ENCODE measurements at regions not wholly inside any gene's neighbourhood (a gene's known extent, or its start where the extent isn't known, plus 50 kb on each side); places are given as distances from the start of the nearest gene placed in this dataset.
A peak's percentile ranks its signal among the peaks of the same experiment; 100 is the strongest.
"Not testable (repeated sequence)": the region's sequence is repeated elsewhere in the genome, so short reads cannot be mapped to it uniquely, and the experiment has no call there.

GRCh38 chr7:51590746-51591145 is 274.1 kb upstream of the COBL start:
- no CpG with 5 or more reads among the region's 5 CpGs for WGBS (ENCODE audit: insufficient coverage, insufficient read length)

GRCh38 chr7:51589111-51589510 is 272.5 kb upstream of the COBL start:
- no peaks in the 10 kb centered on the region for H3K36me3 ChIP-seq (ENCODE audit: control insufficient read depth, insufficient read depth, low read length)
- WGBS (ENCODE audit: insufficient coverage, insufficient read length): no CpG with 5 or more reads among the region's 2 CpGs
- no peaks in the 10 kb centered on the region for H3K4me1 ChIP-seq (ENCODE audit: control insufficient read depth, insufficient read depth, low read length)
- H3K9me3 ChIP-seq (ENCODE audit: control insufficient read depth, insufficient read depth, low read length): no peaks in the 10 kb centered on the region
- H3K27me3 ChIP-seq (ENCODE audit: control insufficient read depth, insufficient read depth, low read length): no peaks in the 10 kb centered on the region
- no peak for DNase-seq (ENCODE audit: low read depth, low spot score)
- no peak overlapping the region for H3K4me3 ChIP-seq (ENCODE audit: low read length)
- no peak overlapping the region for H3K27ac ChIP-seq (ENCODE audit: low read length)

More at GRCh38 chr7:51590746-51591145, 274.1 kb upstream of the COBL start:
- Histone ChIP-seq H3K36me3 (ENCODE audit: control insufficient read depth, insufficient read depth, low read length) (no peaks in the 10 kb centered on the region), H3K9me3 (ENCODE audit: control insufficient read depth, insufficient read depth, low read length) (no peaks in the 10 kb centered on the region), H3K4me1 (ENCODE audit: control insufficient read depth, insufficient read depth, low read length) (no peaks in the 10 kb centered on the region), H3K4me3 (ENCODE audit: low read length) (no peak overlapping the region), H3K27ac (ENCODE audit: low read length) (no peak overlapping the region), H3K27me3 (ENCODE audit: control insufficient read depth, insufficient read depth, low read length) (no peaks in the 10 kb centered on the region)
- DNase-seq (ENCODE audit: low read depth, low spot score): peak; percentile 48

GRCh38 chr7:51587604-51588003 is 271.0 kb upstream of the COBL start:
- no peak overlapping the region for H3K4me3 ChIP-seq (ENCODE audit: low read length)
- no peaks in the 10 kb centered on the region for H3K9me3 ChIP-seq (ENCODE audit: control insufficient read depth, insufficient read depth, low read length)
- no peak for DNase-seq (ENCODE audit: low read depth, low spot score)
- H3K4me1 ChIP-seq (ENCODE audit: control insufficient read depth, insufficient read depth, low read length): no peaks in the 10 kb centered on the region
- no peaks in the 10 kb centered on the region for H3K27me3 ChIP-seq (ENCODE audit: control insufficient read depth, insufficient read depth, low read length)
- H3K36me3 ChIP-seq (ENCODE audit: control insufficient read depth, insufficient read depth, low read length): no peaks in the 10 kb centered on the region
- no peak overlapping the region for H3K27ac ChIP-seq (ENCODE audit: low read length)
- WGBS (ENCODE audit: insufficient coverage, insufficient read length): no CpG with 5 or more reads among the region's 3 CpGs

GRCh38 chr7:51577390-51577789 is 260.8 kb upstream of the COBL start:
- no CpG with 5 or more reads among the region's 4 CpGs for WGBS (ENCODE audit: insufficient coverage, insufficient read length)
- H3K36me3 ChIP-seq (ENCODE audit: control insufficient read depth, insufficient read depth, low read length): no peaks in the 10 kb centered on the region
- no peaks in the 10 kb centered on the region for H3K4me1 ChIP-seq (ENCODE audit: control insufficient read depth, insufficient read depth, low read length)
- DNase-seq (ENCODE audit: low read depth, low spot score): no peak
- no peak overlapping the region for H3K27ac ChIP-seq (ENCODE audit: low read length)
- no peaks in the 10 kb centered on the region for H3K9me3 ChIP-seq (ENCODE audit: control insufficient read depth, insufficient read depth, low read length)
- no peaks in the 10 kb centered on the region for H3K27me3 ChIP-seq (ENCODE audit: control insufficient read depth, insufficient read depth, low read length)
- H3K4me3 ChIP-seq (ENCODE audit: low read length): no peak overlapping the region

GRCh38 chr7:51569581-51569980 is 253.0 kb upstream of the COBL start:
- Histone ChIP-seq H3K4me1 (ENCODE audit: control insufficient read depth, insufficient read depth, low read length) (no peaks in the 10 kb centered on the region), H3K27me3 (ENCODE audit: control insufficient read depth, insufficient read depth, low read length) (no peaks in the 10 kb centered on the region), H3K9me3 (ENCODE audit: control insufficient read depth, insufficient read depth, low read length) (no peaks in the 10 kb centered on the region), H3K36me3 (ENCODE audit: control insufficient read depth, insufficient read depth, low read length) (no peaks in the 10 kb centered on the region), H3K27ac (ENCODE audit: low read length) (no peak overlapping the region), H3K4me3 (ENCODE audit: low read length) (no peak overlapping the region)
- no peak for DNase-seq (ENCODE audit: low read depth, low spot score)
- WGBS (ENCODE audit: insufficient coverage, insufficient read length): no CpG with 5 or more reads among the region's 3 CpGs

GRCh38 chr7:51569176-51569575 is 252.6 kb upstream of the COBL start:
- no peaks in the 10 kb centered on the region for H3K4me1 ChIP-seq (ENCODE audit: control insufficient read depth, insufficient read depth, low read length)
- WGBS (ENCODE audit: insufficient coverage, insufficient read length): no CpG with 5 or more reads among the region's 5 CpGs
- no peaks in the 10 kb centered on the region for H3K36me3 ChIP-seq (ENCODE audit: control insufficient read depth, insufficient read depth, low read length)
- H3K27me3 ChIP-seq (ENCODE audit: control insufficient read depth, insufficient read depth, low read length): no peaks in the 10 kb centered on the region
- no peak overlapping the region for H3K4me3 ChIP-seq (ENCODE audit: low read length)
- no peak overlapping the region for H3K27ac ChIP-seq (ENCODE audit: low read length)
- DNase-seq (ENCODE audit: low read depth, low spot score): no peak
- no peaks in the 10 kb centered on the region for H3K9me3 ChIP-seq (ENCODE audit: control insufficient read depth, insufficient read depth, low read length)

GRCh38 chr7:51551070-51551469 is 234.5 kb upstream of the COBL start:
- no peaks in the 10 kb centered on the region for H3K4me1 ChIP-seq (ENCODE audit: control insufficient read depth, insufficient read depth, low read length)
- DNase-seq (ENCODE audit: low read depth, low spot score): no peak
- no peaks in the 10 kb centered on the region for H3K36me3 ChIP-seq (ENCODE audit: control insufficient read depth, insufficient read depth, low read length)
- H3K4me3 ChIP-seq (ENCODE audit: low read length): no peak overlapping the region
- H3K27me3 ChIP-seq (ENCODE audit: control insufficient read depth, insufficient read depth, low read length): no peaks in the 10 kb centered on the region
- WGBS (ENCODE audit: insufficient coverage, insufficient read length): no CpG with 5 or more reads among the region's 4 CpGs
- no peak overlapping the region for H3K27ac ChIP-seq (ENCODE audit: low read length)
- no peaks in the 10 kb centered on the region for H3K9me3 ChIP-seq (ENCODE audit: control insufficient read depth, insufficient read depth, low read length)

GRCh38 chr7:51545131-51545530 is 228.5 kb upstream of the COBL start:
- no peak for DNase-seq (ENCODE audit: low read depth, low spot score)
- no peak overlapping the region for H3K27ac ChIP-seq (ENCODE audit: low read length)
- WGBS (ENCODE audit: insufficient coverage, insufficient read length): no CpG with 5 or more reads among the region's 2 CpGs

GRCh38 chr7:51543801-51544553 is 227.4 kb upstream of the COBL start:
- Histone ChIP-seq H3K4me3 (ENCODE audit: low read length) (no peak overlapping the region), H3K36me3 (ENCODE audit: control insufficient read depth, insufficient read depth, low read length) (no peaks in the 10 kb centered on the region), H3K9me3 (ENCODE audit: control insufficient read depth, insufficient read depth, low read length) (no peaks in the 10 kb centered on the region), H3K4me1 (ENCODE audit: control insufficient read depth, insufficient read depth, low read length) (no peaks in the 10 kb centered on the region), H3K27me3 (ENCODE audit: control insufficient read depth, insufficient read depth, low read length) (no peaks in the 10 kb centered on the region), H3K27ac (ENCODE audit: low read length) (no peak overlapping the region)
- no peak for DNase-seq (ENCODE audit: low read depth, low spot score)
- no CpG with 5 or more reads among the region's 7 CpGs for WGBS (ENCODE audit: insufficient coverage, insufficient read length)

More at GRCh38 chr7:51545131-51545530, 228.5 kb upstream of the COBL start:
- H3K4me1 ChIP-seq (ENCODE audit: control insufficient read depth, insufficient read depth, low read length): no peaks in the 10 kb centered on the region
- no peaks in the 10 kb centered on the region for H3K9me3 ChIP-seq (ENCODE audit: control insufficient read depth, insufficient read depth, low read length)
- H3K27me3 ChIP-seq (ENCODE audit: control insufficient read depth, insufficient read depth, low read length): no peaks in the 10 kb centered on the region
- H3K36me3 ChIP-seq (ENCODE audit: control insufficient read depth, insufficient read depth, low read length): no peaks in the 10 kb centered on the region
- H3K4me3 ChIP-seq (ENCODE audit: low read length): no peak overlapping the region

- H3K4me3 ChIP-seq (ENCODE audit: low read length): not testable (repeated sequence)
- whole genome bisulfite sequencing (ENCODE audit: insufficient coverage, insufficient read length): no CpG with 5 or more reads among the region's 2 CpGs
These were observed 224.3 kb upstream of the COBL start for GRCh38 chr7:51540906-51541305.

GRCh38 chr7:51539840-51540239 is 223.2 kb upstream of the COBL start:
- WGBS (ENCODE audit: insufficient coverage, insufficient read length): no CpG with 5 or more reads among the region's 3 CpGs
- no peak for DNase-seq (ENCODE audit: low read depth, low spot score)

More at GRCh38 chr7:51540906-51541305, 224.3 kb upstream of the COBL start:
- H3K27ac ChIP-seq (ENCODE audit: low read length); H3K27me3 ChIP-seq (ENCODE audit: control insufficient read depth, insufficient read depth, low read length); DNase-seq (ENCODE audit: low read depth, low spot score); H3K9me3 ChIP-seq (ENCODE audit: control insufficient read depth, insufficient read depth, low read length); H3K4me1 ChIP-seq (ENCODE audit: control insufficient read depth, insufficient read depth, low read length); H3K36me3 ChIP-seq (ENCODE audit: control insufficient read depth, insufficient read depth, low read length): not testable (repeated sequence)

More at GRCh38 chr7:51539840-51540239, 223.2 kb upstream of the COBL start:
- no peak overlapping the region for H3K4me3 ChIP-seq (ENCODE audit: low read length)
- no peaks in the 10 kb centered on the region for H3K9me3 ChIP-seq (ENCODE audit: control insufficient read depth, insufficient read depth, low read length)
- no peaks in the 10 kb centered on the region for H3K4me1 ChIP-seq (ENCODE audit: control insufficient read depth, insufficient read depth, low read length)
- H3K27ac ChIP-seq (ENCODE audit: low read length): no peak overlapping the region
- no peaks in the 10 kb centered on the region for H3K36me3 ChIP-seq (ENCODE audit: control insufficient read depth, insufficient read depth, low read length)
- no peaks in the 10 kb centered on the region for H3K27me3 ChIP-seq (ENCODE audit: control insufficient read depth, insufficient read depth, low read length)

Data from iPS DF 6.9 (cell line).